PC-3 (cell line): ENCODE measurements at regions not wholly inside any gene's neighbourhood (a gene's known extent, or its start where the extent isn't known, plus 50 kb on each side); places are given as distances from the start of the nearest gene placed in this dataset.
"Not testable (repeated sequence)": the region's sequence is repeated elsewhere in the genome, so short reads cannot be mapped to it uniquely, and the experiment has no call there.

Experiments
- EZH2 ChIP-seq: fragments of 300-600 bp; sonication (generic); IDR thresholded peaks from one replicate; pipeline ENCODE4 v1.6.1; 2017; ENCODE audit warnings: antibody characterized with exemption, mild to moderate bottlenecking, low read length; ENCODE audit not compliant: unreplicated experiment
- TF ChIP-seq, protein P1 (sequence below): fragments of 300-600 bp; sonication (generic); conservative IDR thresholded peaks from 2 replicates; pipeline ENCODE4 v1.5.1; 2017; ENCODE audit warnings: antibody characterized with exemption, low read depth, mild to moderate bottlenecking, low read length

DNA sequence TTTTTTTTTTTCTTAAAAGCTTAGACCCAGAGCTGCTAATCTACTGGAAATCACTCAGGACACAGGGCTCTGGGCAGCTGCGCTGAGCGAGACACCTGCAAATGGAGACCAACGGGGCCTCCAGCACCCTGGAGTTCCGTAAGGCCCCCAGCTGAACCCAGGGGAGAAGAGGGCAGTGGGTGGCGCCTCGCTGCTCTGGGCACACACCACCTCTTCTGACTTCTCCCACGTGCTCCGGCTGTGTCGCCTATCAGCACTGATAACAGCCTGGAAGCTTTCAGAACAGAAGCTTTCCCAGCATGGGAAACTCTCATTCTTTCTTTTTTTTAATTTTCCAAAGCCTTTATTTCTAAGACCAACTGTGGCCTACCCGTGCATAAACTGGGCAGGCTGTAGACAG is 2695.8 kb upstream of the TPTE start:
- TF ChIP-seq, protein P1, sequence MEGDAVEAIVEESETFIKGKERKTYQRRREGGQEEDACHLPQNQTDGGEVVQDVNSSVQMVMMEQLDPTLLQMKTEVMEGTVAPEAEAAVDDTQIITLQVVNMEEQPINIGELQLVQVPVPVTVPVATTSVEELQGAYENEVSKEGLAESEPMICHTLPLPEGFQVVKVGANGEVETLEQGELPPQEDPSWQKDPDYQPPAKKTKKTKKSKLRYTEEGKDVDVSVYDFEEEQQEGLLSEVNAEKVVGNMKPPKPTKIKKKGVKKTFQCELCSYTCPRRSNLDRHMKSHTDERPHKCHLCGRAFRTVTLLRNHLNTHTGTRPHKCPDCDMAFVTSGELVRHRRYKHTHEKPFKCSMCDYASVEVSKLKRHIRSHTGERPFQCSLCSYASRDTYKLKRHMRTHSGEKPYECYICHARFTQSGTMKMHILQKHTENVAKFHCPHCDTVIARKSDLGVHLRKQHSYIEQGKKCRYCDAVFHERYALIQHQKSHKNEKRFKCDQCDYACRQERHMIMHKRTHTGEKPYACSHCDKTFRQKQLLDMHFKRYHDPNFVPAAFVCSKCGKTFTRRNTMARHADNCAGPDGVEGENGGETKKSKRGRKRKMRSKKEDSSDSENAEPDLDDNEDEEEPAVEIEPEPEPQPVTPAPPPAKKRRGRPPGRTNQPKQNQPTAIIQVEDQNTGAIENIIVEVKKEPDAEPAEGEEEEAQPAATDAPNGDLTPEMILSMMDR, result not testable (repeated sequence)
- not testable (repeated sequence) for TF ChIP-seq EZH2
